ENCODE measurements at regions not wholly inside any gene's neighbourhood (a gene's known extent, or its start where the extent isn't known, plus 50 kb on each side); places are given as distances from the start of the nearest gene placed in this dataset.

DNA sequence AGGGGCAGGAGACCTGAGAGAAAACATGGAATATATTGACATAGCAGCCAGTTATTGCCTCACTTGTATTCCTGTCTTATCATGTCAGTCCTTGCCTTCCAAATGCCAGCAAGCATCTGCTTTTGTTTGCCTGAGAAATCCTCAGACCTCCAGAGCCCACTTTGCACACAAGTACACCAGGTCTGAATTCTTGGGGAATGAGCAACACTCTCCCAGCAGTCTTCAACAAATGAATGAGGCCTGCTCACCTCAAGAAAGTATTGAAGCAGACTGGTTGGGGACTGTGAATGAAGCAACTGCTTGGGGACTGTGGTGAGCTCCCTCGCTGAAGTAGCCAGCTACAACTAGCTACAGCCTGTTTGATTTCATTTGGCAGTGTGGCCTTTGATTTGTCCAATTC lies 172.8 kb upstream of the SPTLC3 start (continued):
- TF ChIP-seq, protein P1, sequence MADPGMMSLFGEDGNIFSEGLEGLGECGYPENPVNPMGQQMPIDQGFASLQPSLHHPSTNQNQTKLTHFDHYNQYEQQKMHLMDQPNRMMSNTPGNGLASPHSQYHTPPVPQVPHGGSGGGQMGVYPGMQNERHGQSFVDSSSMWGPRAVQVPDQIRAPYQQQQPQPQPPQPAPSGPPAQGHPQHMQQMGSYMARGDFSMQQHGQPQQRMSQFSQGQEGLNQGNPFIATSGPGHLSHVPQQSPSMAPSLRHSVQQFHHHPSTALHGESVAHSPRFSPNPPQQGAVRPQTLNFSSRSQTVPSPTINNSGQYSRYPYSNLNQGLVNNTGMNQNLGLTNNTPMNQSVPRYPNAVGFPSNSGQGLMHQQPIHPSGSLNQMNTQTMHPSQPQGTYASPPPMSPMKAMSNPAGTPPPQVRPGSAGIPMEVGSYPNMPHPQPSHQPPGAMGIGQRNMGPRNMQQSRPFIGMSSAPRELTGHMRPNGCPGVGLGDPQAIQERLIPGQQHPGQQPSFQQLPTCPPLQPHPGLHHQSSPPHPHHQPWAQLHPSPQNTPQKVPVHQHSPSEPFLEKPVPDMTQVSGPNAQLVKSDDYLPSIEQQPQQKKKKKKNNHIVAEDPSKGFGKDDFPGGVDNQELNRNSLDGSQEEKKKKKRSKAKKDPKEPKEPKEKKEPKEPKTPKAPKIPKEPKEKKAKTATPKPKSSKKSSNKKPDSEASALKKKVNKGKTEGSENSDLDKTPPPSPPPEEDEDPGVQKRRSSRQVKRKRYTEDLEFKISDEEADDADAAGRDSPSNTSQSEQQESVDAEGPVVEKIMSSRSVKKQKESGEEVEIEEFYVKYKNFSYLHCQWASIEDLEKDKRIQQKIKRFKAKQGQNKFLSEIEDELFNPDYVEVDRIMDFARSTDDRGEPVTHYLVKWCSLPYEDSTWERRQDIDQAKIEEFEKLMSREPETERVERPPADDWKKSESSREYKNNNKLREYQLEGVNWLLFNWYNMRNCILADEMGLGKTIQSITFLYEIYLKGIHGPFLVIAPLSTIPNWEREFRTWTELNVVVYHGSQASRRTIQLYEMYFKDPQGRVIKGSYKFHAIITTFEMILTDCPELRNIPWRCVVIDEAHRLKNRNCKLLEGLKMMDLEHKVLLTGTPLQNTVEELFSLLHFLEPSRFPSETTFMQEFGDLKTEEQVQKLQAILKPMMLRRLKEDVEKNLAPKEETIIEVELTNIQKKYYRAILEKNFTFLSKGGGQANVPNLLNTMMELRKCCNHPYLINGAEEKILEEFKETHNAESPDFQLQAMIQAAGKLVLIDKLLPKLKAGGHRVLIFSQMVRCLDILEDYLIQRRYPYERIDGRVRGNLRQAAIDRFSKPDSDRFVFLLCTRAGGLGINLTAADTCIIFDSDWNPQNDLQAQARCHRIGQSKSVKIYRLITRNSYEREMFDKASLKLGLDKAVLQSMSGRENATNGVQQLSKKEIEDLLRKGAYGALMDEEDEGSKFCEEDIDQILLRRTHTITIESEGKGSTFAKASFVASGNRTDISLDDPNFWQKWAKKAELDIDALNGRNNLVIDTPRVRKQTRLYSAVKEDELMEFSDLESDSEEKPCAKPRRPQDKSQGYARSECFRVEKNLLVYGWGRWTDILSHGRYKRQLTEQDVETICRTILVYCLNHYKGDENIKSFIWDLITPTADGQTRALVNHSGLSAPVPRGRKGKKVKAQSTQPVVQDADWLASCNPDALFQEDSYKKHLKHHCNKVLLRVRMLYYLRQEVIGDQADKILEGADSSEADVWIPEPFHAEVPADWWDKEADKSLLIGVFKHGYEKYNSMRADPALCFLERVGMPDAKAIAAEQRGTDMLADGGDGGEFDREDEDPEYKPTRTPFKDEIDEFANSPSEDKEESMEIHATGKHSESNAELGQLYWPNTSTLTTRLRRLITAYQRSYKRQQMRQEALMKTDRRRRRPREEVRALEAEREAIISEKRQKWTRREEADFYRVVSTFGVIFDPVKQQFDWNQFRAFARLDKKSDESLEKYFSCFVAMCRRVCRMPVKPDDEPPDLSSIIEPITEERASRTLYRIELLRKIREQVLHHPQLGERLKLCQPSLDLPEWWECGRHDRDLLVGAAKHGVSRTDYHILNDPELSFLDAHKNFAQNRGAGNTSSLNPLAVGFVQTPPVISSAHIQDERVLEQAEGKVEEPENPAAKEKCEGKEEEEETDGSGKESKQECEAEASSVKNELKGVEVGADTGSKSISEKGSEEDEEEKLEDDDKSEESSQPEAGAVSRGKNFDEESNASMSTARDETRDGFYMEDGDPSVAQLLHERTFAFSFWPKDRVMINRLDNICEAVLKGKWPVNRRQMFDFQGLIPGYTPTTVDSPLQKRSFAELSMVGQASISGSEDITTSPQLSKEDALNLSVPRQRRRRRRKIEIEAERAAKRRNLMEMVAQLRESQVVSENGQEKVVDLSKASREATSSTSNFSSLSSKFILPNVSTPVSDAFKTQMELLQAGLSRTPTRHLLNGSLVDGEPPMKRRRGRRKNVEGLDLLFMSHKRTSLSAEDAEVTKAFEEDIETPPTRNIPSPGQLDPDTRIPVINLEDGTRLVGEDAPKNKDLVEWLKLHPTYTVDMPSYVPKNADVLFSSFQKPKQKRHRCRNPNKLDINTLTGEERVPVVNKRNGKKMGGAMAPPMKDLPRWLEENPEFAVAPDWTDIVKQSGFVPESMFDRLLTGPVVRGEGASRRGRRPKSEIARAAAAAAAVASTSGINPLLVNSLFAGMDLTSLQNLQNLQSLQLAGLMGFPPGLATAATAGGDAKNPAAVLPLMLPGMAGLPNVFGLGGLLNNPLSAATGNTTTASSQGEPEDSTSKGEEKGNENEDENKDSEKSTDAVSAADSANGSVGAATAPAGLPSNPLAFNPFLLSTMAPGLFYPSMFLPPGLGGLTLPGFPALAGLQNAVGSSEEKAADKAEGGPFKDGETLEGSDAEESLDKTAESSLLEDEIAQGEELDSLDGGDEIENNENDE (IDR thresholded peaks at IDR 0.05; ENCODE audit: insufficient replicate concordance, low read length): no peak
- TF ChIP-seq RAD21 (IDR thresholded peaks at IDR 0.05 in 1 of 2, conservative IDR thresholded peaks at IDR 0.05 in 1 of 2; ENCODE audit: low read depth in 2 of 2, low read length in 2 of 2): no peak
- TF ChIP-seq RXRA (IDR thresholded peaks at IDR 0.05; ENCODE audit: insufficient read depth, low read depth, low read length): no peak

All from H1 (cell line).